ENCODE measurements at regions not wholly inside any gene's neighbourhood (a gene's known extent, or its start where the extent isn't known, plus 50 kb on each side); places are given as distances from the start of the nearest gene placed in this dataset.

GRCh38 chr7:18166002-18166401 is 138.4 kb upstream of the PRPS1L1 start:
- Histone ChIP-seq H3K9me3 (replicated peaks; ENCODE audit: control insufficient read depth, insufficient read depth, low read length) (no peaks in the 10 kb centered on the region), H3K9me1 (replicated peaks; ENCODE audit: control insufficient read depth, extremely low read depth, insufficient read depth, low read length) (no peaks in the 10 kb centered on the region), H3K4me3 (replicated peaks in 1 of 3; ENCODE audit: insufficient read depth in 1 of 3, low read depth in 1 of 3, low read length in 3 of 3) (no peak overlapping the region), H3K79me2 (ENCODE audit: control insufficient read depth, insufficient read depth, low read length) (no peaks in the 10 kb centered on the region), H3K4me2 (ENCODE audit: insufficient read depth, low read length) (no peak overlapping the region), H3K9ac (replicated peaks; ENCODE audit: extremely low read depth, insufficient read depth, low read length) (no peak overlapping the region), H2AFZ (ENCODE audit: low read depth, low read length) (no peak overlapping the region), H4K20me1 (replicated peaks; ENCODE audit: control insufficient read depth, extremely low read depth, insufficient read depth, low read length) (no peaks in the 10 kb centered on the region), H3K27me3 (ENCODE audit: control insufficient read depth in 2 of 2, insufficient read depth in 2 of 2, low read length in 2 of 2) (no peaks in the 10 kb centered on the region), H3K27ac (ENCODE audit: insufficient read depth, low read depth, low read length) (no peak overlapping the region), H3K4me1 (ENCODE audit: control insufficient read depth, extremely low read depth, insufficient read depth, low read length) (no peaks in the 10 kb centered on the region), H3K36me3 (ENCODE audit: control insufficient read depth in 2 of 2, extremely low read depth in 1 of 2, insufficient read depth in 2 of 2, low read length in 2 of 2) (no peaks in the 10 kb centered on the region)
- dilution Hi-C loops (cut with MboI; ENCODE audit: extremely low pct_ligation_motif_present, low sequenced_read_pairs): no loop called here
- ChIA-PET CTCF (interaction anchor here (1.1 to 1.6 kb wide), 4 partner anchors 14 to 396 kb away, joined by 3 to 6 read pairs (median 3); no protein-coding TSS in a partner anchor), POLR2A (no interaction called here)
- DNase-seq (ENCODE audit: low read depth, low spot score): no peak
- FAIRE-seq: no peak
- TF ChIP-seq POLR2AphosphoS5 (IDR thresholded peaks at IDR 0.05; ENCODE audit: insufficient read depth, low read depth, low read length) (no peak), MYC (IDR thresholded peaks at IDR 0.05; ENCODE audit: low read depth, low read length) (no peak), FOS (IDR thresholded peaks at IDR 0.05; ENCODE audit: borderline replicate concordance, insufficient read depth, low read length) (no peak), EZH2 (IDR thresholded peaks at IDR 0.05; ENCODE audit: borderline replicate concordance, low read depth, low read length, severe bottlenecking) (no peak), GATA2 (IDR thresholded peaks at IDR 0.05; ENCODE audit: insufficient read depth, insufficient read length, low read depth, low read length) (no peak), JUN (IDR thresholded peaks at IDR 0.05; ENCODE audit: borderline replicate concordance, insufficient read depth, insufficient read length, low read depth) (no peak)
- TF ChIP-seq, protein P1, sequence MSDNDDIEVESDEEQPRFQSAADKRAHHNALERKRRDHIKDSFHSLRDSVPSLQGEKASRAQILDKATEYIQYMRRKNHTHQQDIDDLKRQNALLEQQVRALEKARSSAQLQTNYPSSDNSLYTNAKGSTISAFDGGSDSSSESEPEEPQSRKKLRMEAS (IDR thresholded peaks at IDR 0.05; ENCODE audit: insufficient read depth, insufficient read length): no peak
- TF ChIP-seq, protein P2, sequence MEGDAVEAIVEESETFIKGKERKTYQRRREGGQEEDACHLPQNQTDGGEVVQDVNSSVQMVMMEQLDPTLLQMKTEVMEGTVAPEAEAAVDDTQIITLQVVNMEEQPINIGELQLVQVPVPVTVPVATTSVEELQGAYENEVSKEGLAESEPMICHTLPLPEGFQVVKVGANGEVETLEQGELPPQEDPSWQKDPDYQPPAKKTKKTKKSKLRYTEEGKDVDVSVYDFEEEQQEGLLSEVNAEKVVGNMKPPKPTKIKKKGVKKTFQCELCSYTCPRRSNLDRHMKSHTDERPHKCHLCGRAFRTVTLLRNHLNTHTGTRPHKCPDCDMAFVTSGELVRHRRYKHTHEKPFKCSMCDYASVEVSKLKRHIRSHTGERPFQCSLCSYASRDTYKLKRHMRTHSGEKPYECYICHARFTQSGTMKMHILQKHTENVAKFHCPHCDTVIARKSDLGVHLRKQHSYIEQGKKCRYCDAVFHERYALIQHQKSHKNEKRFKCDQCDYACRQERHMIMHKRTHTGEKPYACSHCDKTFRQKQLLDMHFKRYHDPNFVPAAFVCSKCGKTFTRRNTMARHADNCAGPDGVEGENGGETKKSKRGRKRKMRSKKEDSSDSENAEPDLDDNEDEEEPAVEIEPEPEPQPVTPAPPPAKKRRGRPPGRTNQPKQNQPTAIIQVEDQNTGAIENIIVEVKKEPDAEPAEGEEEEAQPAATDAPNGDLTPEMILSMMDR (IDR thresholded peaks at IDR 0.05; ENCODE audit: extremely low read depth in 1 of 2, insufficient read depth in 1 of 2, low read depth in 1 of 2, low read length in 2 of 2): no peak
- intact Hi-C loops (cut with micrococcal nuclease): no loop called here
- no TSS peak for BruUV-seq (replicated peaks)

Data from endothelial cell of umbilical vein (primary cell).